Mammary epithelial cell (primary cell): ENCODE measurements at regions not wholly inside any gene's neighbourhood (a gene's known extent, or its start where the extent isn't known, plus 50 kb on each side); places are given as distances from the start of the nearest gene placed in this dataset.

Experiments used
- EZH2 ChIP-seq: IDR thresholded peaks from 2 replicates; pipeline ENCODE4 v1.6.1; 2012; ENCODE audit warnings: low read length, inconsistent platforms, borderline replicate concordance
- TF ChIP-seq, protein P1 (sequence below), 2 donors: IDR thresholded peaks in 1 of 2; conservative IDR thresholded peaks in 1 of 2; 2 replicates each; pipeline ENCODE4 v1.5.1; 2011 to 2012; ENCODE audit warnings: inconsistent platforms in 2 of 2, low read length in 2 of 2, mild to moderate bottlenecking in 2 of 2, control low read depth in 1 of 2, low read depth in 1 of 2; ENCODE audit not compliant: insufficient read depth in 1 of 2; ENCODE audit errors: extremely low read depth in 1 of 2

DNA sequence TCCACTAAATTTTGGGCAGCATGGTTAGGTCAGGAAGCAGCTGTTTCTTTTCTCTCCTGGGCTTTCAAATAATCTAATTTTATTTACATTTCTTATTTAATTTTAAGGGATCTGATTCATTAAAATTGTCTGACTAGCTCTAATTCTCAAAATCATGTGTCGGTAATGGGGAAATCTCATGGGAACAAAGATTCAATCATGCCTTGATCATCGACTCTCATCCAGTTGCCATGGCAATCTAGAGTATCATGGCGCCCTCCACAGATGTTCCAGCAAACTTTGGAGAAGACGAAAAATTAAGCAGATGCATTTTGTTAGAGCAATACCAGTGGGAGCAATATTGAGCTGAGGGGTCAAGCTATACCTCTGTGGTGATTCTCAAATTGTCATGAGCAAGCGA is 358.0 kb upstream of the CDH4 start:
- TF ChIP-seq, protein P1, sequence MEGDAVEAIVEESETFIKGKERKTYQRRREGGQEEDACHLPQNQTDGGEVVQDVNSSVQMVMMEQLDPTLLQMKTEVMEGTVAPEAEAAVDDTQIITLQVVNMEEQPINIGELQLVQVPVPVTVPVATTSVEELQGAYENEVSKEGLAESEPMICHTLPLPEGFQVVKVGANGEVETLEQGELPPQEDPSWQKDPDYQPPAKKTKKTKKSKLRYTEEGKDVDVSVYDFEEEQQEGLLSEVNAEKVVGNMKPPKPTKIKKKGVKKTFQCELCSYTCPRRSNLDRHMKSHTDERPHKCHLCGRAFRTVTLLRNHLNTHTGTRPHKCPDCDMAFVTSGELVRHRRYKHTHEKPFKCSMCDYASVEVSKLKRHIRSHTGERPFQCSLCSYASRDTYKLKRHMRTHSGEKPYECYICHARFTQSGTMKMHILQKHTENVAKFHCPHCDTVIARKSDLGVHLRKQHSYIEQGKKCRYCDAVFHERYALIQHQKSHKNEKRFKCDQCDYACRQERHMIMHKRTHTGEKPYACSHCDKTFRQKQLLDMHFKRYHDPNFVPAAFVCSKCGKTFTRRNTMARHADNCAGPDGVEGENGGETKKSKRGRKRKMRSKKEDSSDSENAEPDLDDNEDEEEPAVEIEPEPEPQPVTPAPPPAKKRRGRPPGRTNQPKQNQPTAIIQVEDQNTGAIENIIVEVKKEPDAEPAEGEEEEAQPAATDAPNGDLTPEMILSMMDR (conservative IDR thresholded peaks at IDR 0.05 in 1 of 2, IDR thresholded peaks at IDR 0.05 in 1 of 2; ENCODE audit: extremely low read depth in 1 of 2, insufficient read depth in 1 of 2, low read depth in 1 of 2, low read length in 2 of 2): no peak
- TF ChIP-seq EZH2: no peak
